K562 (cell line): ENCODE measurements at regions not wholly inside any gene's neighbourhood (a gene's known extent, or its start where the extent isn't known, plus 50 kb on each side); places are given as distances from the start of the nearest gene placed in this dataset.
"Not testable (repeated sequence)": the region's sequence is repeated elsewhere in the genome, so short reads cannot be mapped to it uniquely, and the experiment has no call there.

Experiments
- ATAC-seq: fragments of 200-7000 bp; cut with Tn5 transposase; 3 replicates; pipeline ENCODE4 v1.9.1; 2020; ENCODE audit warnings: moderate library complexity
- BruUV-seq: library from RNA; stranded (reverse); fragments of 400-500 nt; replicated peaks from 2 replicates; lab custom pipeline; 2021; lab: Mats Ljungman, UMichigan
- CTCF ChIA-PET: fragments of 300-600 bp; formaldehyde crosslinking; extraction: SDS; loops from one replicate; lab custom pipeline; 2021; ENCODE audit warnings: low intra/inter-chr PET ratio; lab: Yijun Ruan, JAX
- POLR2A ChIA-PET: fragments of 300-600, 350-650 bp; sonication (Branson Sonifier 250); formaldehyde crosslinking; extraction: SDS; loops from one replicate; lab custom pipeline; 2021; ENCODE audit warnings: antibody characterized with exemption, inconsistent platforms; lab: Yijun Ruan, JAX
- DNase-seq, 4 experiments: peaks; one replicate each; pipeline versions ENCODE4 v3.0.0 to v3.0.0-alpha.2; 2011 to 2018; ENCODE audit warnings: low spot score in 3 of 4, mixed read lengths in 3 of 4; ENCODE audit errors: extremely low read depth in 1 of 4
- FAIRE-seq: peaks from 2 replicates; lab custom pipeline; 2011; peaks lifted over from hg19 to GRCh38; lab: Jason Lieb, UNC
- H2AFZ ChIP-seq: 2 replicates; pipeline ENCODE4 v1.6.0; 2011; ENCODE audit warnings: low read depth, low read length, control low read depth, inconsistent platforms
- H3K27ac ChIP-seq: fragments of 200-600 bp; 3 replicates; pipeline ENCODE4 v1.8.0; 2011; ENCODE audit warnings: low read depth, mild to moderate bottlenecking, control low read depth, inconsistent platforms, low read length, moderate library complexity, mixed read lengths; ENCODE audit errors: extremely low read depth
- H3K27me3 ChIP-seq, 2 experiments: fragments of 300-600 bp in 1 of 2; 2 replicates in 1 of 2; 3 replicates in 1 of 2; pipeline versions ENCODE4 v1.6.0 to v1.8.0; 2011; ENCODE audit warnings: inconsistent platforms in 2 of 2, low read length in 2 of 2, mild to moderate bottlenecking in 1 of 2, mixed read lengths in 1 of 2, moderate library complexity in 1 of 2; ENCODE audit not compliant: control insufficient read depth in 2 of 2, insufficient read depth in 2 of 2
- H3K36me3 ChIP-seq: fragments of 300-600 bp; 3 replicates; pipeline ENCODE4 v1.8.0; 2011; ENCODE audit warnings: mild to moderate bottlenecking, low read length, inconsistent platforms; ENCODE audit not compliant: control insufficient read depth, insufficient read depth
- H3K4me1 ChIP-seq, 2 experiments: fragments of 200-600 bp in 1 of 2; replicated peaks in 1 of 2; 2 replicates in 1 of 2; 3 replicates in 1 of 2; pipeline versions ENCODE4 v1.5.1 to v1.8.0; 2011; ENCODE audit warnings: inconsistent platforms in 2 of 2, low read length in 2 of 2, mild to moderate bottlenecking in 1 of 2, mixed read lengths in 1 of 2, moderate library complexity in 1 of 2; ENCODE audit not compliant: control insufficient read depth in 2 of 2, insufficient read depth in 2 of 2
- H3K4me2 ChIP-seq: 2 replicates; pipeline ENCODE4 v1.6.1; 2011; ENCODE audit warnings: low read length, control low read depth, inconsistent platforms, mixed read lengths; ENCODE audit not compliant: insufficient read depth
- H3K4me3 ChIP-seq: fragments of 200-600 bp; sonication (generic), shearing (Covaris generic); 2 replicates; pipeline ENCODE4 v1.5.1; 2016; ENCODE audit warnings: control low read depth, inconsistent platforms
- H3K79me2 ChIP-seq: fragments of 200-600 bp; 3 replicates; pipeline ENCODE4 v1.8.0; 2011; ENCODE audit warnings: low read length, inconsistent platforms; ENCODE audit not compliant: control insufficient read depth, insufficient read depth
- H3K9ac ChIP-seq, 2 experiments: 2 replicates each; pipeline versions ENCODE4 v1.6.0 to v1.6.1; 2011; ENCODE audit warnings: low read depth in 2 of 2, low read length in 2 of 2, control low read depth in 1 of 2, inconsistent platforms in 1 of 2, mild to moderate bottlenecking in 1 of 2, mixed read lengths in 1 of 2; ENCODE audit not compliant: insufficient read depth in 1 of 2
- H3K9me1 ChIP-seq: one replicate; pipeline ENCODE4 v1.6.0; 2011; ENCODE audit warnings: inconsistent platforms, mild to moderate bottlenecking, low read length, moderate library complexity; ENCODE audit not compliant: control insufficient read depth, insufficient read depth
- H3K9me3 ChIP-seq: replicated peaks from 2 replicates; pipeline ENCODE4 v1.5.1; 2011; ENCODE audit warnings: low read depth, low read length, inconsistent platforms; ENCODE audit not compliant: control insufficient read depth, insufficient read depth
- H4K20me1 ChIP-seq: replicated peaks from 2 replicates; pipeline ENCODE4 v1.6.1; 2011; ENCODE audit warnings: low read length, inconsistent platforms, mixed read lengths; ENCODE audit not compliant: control insufficient read depth, insufficient read depth
- CEBPG ChIP-seq, 3 experiments: fragments of 200-800 bp in 1 of 3; sonication (Bioruptor generic) in 1 of 3; sonication (generic) in 1 of 3; formaldehyde crosslinking in 1 of 3; IDR thresholded peaks in 2 of 3; conservative IDR thresholded peaks in 1 of 3; 2 replicates each; pipeline versions ENCODE4 v1.6.1 to v1.8.0; 2016 to 2022; ENCODE audit warnings: missing compliant biosample characterization in 2 of 3, missing genetic modification characterization in 2 of 3, mild to moderate bottlenecking in 1 of 3, missing genetic modification reagents in 1 of 3
- TRIM24 ChIP-seq, 2 experiments: fragments of 450-650 bp; IDR thresholded peaks; 2 replicates each; pipeline ENCODE4 v1.6.1; 2016
- WGBS: fragments of 100-300 bp; shearing (Covaris generic); methylation state at CpG from one replicate; pipeline ENCODE4 v1.1.6; 2016; ENCODE audit warnings: low coverage, mixed read lengths; ENCODE audit not compliant: insufficient coverage; ENCODE audit errors: missing lambda C conversion rate; 5-methylcytosine and 5-hydroxymethylcytosine counted together
- in situ Hi-C: fragments of 300-500 bp; cut with MboI; formaldehyde crosslinking; loops from 4 replicates; pipeline ENCODE4 v1.15.0; 2018; ENCODE audit warnings: inconsistent platforms, mixed read lengths
- intact Hi-C: fragments of 100-400 bp; cut with micrococcal nuclease; formaldehyde crosslinking; loops from 2 replicates; pipeline ENCODE4 v1.14.2; 2022

DNA sequence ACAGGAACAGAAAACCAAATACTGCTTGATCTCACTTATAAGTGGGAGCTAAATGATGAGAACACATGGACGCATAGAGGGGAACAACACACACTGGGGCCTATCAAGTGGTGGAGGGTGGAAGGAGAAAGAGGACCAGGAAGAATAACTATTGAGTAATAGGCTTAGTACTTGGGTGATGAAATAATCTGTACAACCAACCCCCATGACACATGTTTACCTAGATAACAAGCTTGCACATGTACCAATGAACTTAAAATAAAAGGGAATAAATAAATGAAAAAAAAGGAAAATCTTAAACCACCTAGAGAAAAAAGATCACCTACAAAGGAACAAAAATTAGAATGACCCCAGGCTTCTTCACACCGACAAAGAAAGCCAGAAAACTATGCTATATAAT lies 133.5 kb downstream of the KLRB1 start:
- H3K4me1 ChIP-seq; intact Hi-C loops; CTCF ChIA-PET; H3K9me3 ChIP-seq; FAIRE-seq; H3K36me3 ChIP-seq; BruUV-seq; H3K27ac ChIP-seq; ATAC-seq; H3K4me3 ChIP-seq; H2AFZ ChIP-seq; H3K9me1 ChIP-seq; H3K4me2 ChIP-seq; H3K27me3 ChIP-seq; H3K79me2 ChIP-seq; H3K9ac ChIP-seq; DNase-seq; H4K20me1 ChIP-seq; TF ChIP-seq CEBPG (CRISPR knock-in tag; IDR thresholded peaks at IDR 0.05): not testable (repeated sequence)
- 10% methylated on average over 2 of the region's 2 CpGs for WGBS
- in situ Hi-C loops = loop anchor here (5.0 to 25.0 kb wide), 2 partner anchors 123 to 238 kb away; no protein-coding TSS in a partner anchor
- TF ChIP-seq CEBPG (tag; conservative IDR thresholded peaks at IDR 0.05 in 1 of 2, IDR thresholded peaks at IDR 0.05 in 1 of 2) (peak in 1 of 2 experiments; percentile 84; a peak in 2 of 4 replicates), TRIM24 (IDR thresholded peaks at IDR 0.05) (peak in 1 of 2 experiments; percentile 55; a peak in 2 of 4 replicates)
- POLR2A ChIA-PET = interaction anchor here (0.6 kb wide), 1 partner anchor 121 kb away, joined by 3 read pairs; no protein-coding TSS in a partner anchor

GRCh38 chr12:9473638-9474037 lies 134.1 kb downstream of the KLRB1 start:
- CTCF ChIA-PET = not testable (repeated sequence)

GRCh38 chr12:9471501-9471900 lies 136.2 kb downstream of the KLRB1 start:
- FAIRE-seq, H3K27ac ChIP-seq, POLR2A ChIA-PET, CTCF ChIA-PET, H3K4me3 ChIP-seq, H2AFZ ChIP-seq, H3K36me3 ChIP-seq, H3K9me3 ChIP-seq, H3K9me1 ChIP-seq, H3K27me3 ChIP-seq, BruUV-seq, H3K9ac ChIP-seq, ATAC-seq, H4K20me1 ChIP-seq, DNase-seq, H3K4me2 ChIP-seq, H3K4me1 ChIP-seq, intact Hi-C loops, H3K79me2 ChIP-seq: not testable (repeated sequence)
- WGBS = 53% methylated on average over 5 of the region's 8 CpGs
- in situ Hi-C loops = loop anchor here (5.0 to 25.0 kb wide), 2 partner anchors 126 to 241 kb away; no protein-coding TSS in a partner anchor

More at GRCh38 chr12:9473638-9474037, 134.1 kb downstream of the KLRB1 start:
- H3K36me3 ChIP-seq, intact Hi-C loops, H3K27ac ChIP-seq, BruUV-seq, H3K9ac ChIP-seq, DNase-seq, H3K9me1 ChIP-seq, H3K9me3 ChIP-seq, H3K4me2 ChIP-seq, H3K79me2 ChIP-seq, H4K20me1 ChIP-seq, H3K4me3 ChIP-seq, FAIRE-seq, ATAC-seq, H3K27me3 ChIP-seq, H3K4me1 ChIP-seq, H2AFZ ChIP-seq: not testable (repeated sequence)
- POLR2A ChIA-PET = interaction anchor here (0.6 kb wide), 1 partner anchor 122 kb away, joined by 3 read pairs; no protein-coding TSS in a partner anchor
- in situ Hi-C loops = loop anchor here (5.0 to 25.0 kb wide), 2 partner anchors 124 to 239 kb away; no protein-coding TSS in a partner anchor
- WGBS = no CpG with 5 or more reads among the region's 1 CpG
